Gastroesophageal sphincter (tissue), 3 donors: ENCODE measurements at regions not wholly inside any gene's neighbourhood (a gene's known extent, or its start where the extent isn't known, plus 50 kb on each side); places are given as distances from the start of the nearest gene placed in this dataset.

ENCODE experiments used
- POLR2A ChIP-seq, 2 donors: fragments of 450-650 bp; IDR thresholded peaks; one replicate each; pipeline ENCODE4 v1.6.1; 2017; ENCODE audit warnings: antibody characterized with exemption in 2 of 2, mild to moderate bottlenecking in 2 of 2, moderate library complexity in 1 of 2
- POLR2AphosphoS5 ChIP-seq: sonication (generic); formaldehyde crosslinking; IDR thresholded peaks from one replicate; pipeline ENCODE4 v1.6.1; 2017; ENCODE audit warnings: antibody characterized with exemption
- TF ChIP-seq, protein P1 (sequence below), 4 experiments: fragments of 200-600 bp in 2 of 4; fragments of 450-650 bp in 2 of 4; sonication (generic) in 1 of 4; IDR thresholded peaks; one replicate each; pipeline ENCODE4 v1.5.1; 2017 to 2019; ENCODE audit warnings: antibody characterized with exemption in 4 of 4, mild to moderate bottlenecking in 2 of 4, moderate library complexity in 2 of 4

DNA sequence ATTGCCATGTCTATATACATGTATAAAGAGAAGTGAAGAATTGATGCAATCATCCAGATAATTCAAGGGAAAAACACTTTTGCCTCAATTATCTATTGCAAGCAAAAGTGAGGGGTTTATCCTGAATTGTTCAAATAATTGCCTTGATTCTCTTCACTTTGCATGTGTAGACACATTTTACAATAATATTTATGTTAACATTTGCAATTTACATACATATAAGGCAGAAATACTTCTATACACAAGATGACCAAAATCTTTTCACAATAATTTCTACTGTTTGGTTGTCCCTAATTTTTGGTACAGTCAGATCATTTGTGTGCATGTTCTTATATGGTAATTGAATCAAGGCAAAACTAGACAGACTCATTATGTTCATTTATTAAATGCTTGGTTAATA is 285.3 kb upstream of the TMEM161B start:
- TF ChIP-seq, protein P1, sequence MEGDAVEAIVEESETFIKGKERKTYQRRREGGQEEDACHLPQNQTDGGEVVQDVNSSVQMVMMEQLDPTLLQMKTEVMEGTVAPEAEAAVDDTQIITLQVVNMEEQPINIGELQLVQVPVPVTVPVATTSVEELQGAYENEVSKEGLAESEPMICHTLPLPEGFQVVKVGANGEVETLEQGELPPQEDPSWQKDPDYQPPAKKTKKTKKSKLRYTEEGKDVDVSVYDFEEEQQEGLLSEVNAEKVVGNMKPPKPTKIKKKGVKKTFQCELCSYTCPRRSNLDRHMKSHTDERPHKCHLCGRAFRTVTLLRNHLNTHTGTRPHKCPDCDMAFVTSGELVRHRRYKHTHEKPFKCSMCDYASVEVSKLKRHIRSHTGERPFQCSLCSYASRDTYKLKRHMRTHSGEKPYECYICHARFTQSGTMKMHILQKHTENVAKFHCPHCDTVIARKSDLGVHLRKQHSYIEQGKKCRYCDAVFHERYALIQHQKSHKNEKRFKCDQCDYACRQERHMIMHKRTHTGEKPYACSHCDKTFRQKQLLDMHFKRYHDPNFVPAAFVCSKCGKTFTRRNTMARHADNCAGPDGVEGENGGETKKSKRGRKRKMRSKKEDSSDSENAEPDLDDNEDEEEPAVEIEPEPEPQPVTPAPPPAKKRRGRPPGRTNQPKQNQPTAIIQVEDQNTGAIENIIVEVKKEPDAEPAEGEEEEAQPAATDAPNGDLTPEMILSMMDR (IDR thresholded peaks at IDR 0.05) = no peak
- TF ChIP-seq POLR2AphosphoS5 (no peak), POLR2A (IDR thresholded peaks at IDR 0.05) (no peak)
